Tibial nerve (tissue), 3 donors: ENCODE measurements at regions not wholly inside any gene's neighbourhood (a gene's known extent, or its start where the extent isn't known, plus 50 kb on each side); places are given as distances from the start of the nearest gene placed in this dataset.

Experiments used
- POLR2A ChIP-seq, 2 donors: fragments of 450-650 bp; IDR thresholded peaks; one replicate each; pipeline ENCODE4 v1.6.1; 2017; ENCODE audit warnings: antibody characterized with exemption in 2 of 2, mild to moderate bottlenecking in 2 of 2, moderate library complexity in 2 of 2
- TF ChIP-seq, protein P1 (sequence below), 5 experiments: fragments of 200-600 bp in 3 of 5; fragments of 450-650 bp in 2 of 5; sonication (generic) in 3 of 5; IDR thresholded peaks; one replicate each; pipeline ENCODE4 v1.5.1; 2016 to 2019; ENCODE audit warnings: antibody characterized with exemption in 5 of 5, mild to moderate bottlenecking in 3 of 5, moderate library complexity in 2 of 5

DNA sequence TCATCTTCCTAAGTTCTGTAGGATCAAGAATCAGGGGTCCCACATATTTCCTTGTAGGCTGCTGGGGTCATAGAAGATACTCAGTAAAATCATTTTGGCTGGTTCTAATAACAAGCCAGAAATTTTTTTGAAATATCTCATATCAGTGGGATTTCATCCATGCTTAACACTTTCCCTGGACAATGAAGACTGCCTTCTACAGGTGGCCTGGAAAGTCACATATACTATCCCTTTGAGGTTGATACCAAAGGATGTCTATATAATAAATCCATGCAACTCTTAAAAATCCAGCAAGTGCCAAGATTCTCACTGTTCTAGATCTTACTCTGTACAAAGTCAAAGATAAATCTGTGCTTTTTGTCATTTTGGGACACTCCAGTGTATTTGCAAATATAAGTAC, 225.8 kb upstream of the NEBL start:
- TF ChIP-seq POLR2A (IDR thresholded peaks at IDR 0.05) = no peak
- TF ChIP-seq, protein P1, sequence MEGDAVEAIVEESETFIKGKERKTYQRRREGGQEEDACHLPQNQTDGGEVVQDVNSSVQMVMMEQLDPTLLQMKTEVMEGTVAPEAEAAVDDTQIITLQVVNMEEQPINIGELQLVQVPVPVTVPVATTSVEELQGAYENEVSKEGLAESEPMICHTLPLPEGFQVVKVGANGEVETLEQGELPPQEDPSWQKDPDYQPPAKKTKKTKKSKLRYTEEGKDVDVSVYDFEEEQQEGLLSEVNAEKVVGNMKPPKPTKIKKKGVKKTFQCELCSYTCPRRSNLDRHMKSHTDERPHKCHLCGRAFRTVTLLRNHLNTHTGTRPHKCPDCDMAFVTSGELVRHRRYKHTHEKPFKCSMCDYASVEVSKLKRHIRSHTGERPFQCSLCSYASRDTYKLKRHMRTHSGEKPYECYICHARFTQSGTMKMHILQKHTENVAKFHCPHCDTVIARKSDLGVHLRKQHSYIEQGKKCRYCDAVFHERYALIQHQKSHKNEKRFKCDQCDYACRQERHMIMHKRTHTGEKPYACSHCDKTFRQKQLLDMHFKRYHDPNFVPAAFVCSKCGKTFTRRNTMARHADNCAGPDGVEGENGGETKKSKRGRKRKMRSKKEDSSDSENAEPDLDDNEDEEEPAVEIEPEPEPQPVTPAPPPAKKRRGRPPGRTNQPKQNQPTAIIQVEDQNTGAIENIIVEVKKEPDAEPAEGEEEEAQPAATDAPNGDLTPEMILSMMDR (IDR thresholded peaks at IDR 0.05) = no peak
